ENCODE measurements at regions not wholly inside any gene's neighbourhood (a gene's known extent, or its start where the extent isn't known, plus 50 kb on each side); places are given as distances from the start of the nearest gene placed in this dataset.

DNA sequence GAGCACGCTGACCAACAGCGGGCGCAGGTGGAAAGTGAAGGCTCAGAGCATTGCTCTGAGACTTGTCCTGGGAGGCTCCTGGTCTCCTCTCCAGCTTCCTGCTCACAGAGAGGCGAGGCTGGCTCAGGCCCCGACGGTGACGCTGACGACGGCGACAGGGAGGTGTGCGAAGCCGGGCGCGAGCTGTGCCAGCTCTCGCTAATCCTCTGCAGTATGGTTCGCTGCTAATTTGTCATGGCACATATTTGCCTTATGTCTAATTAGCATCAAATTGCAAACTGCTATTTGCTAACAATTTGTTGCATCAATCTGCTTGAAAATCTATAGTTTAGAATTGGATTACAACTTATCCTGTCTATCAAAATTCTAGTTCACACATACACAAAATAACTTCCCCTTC, 469.8 kb upstream of the ZNF507 start:
- no peak overlapping the region for H2BK120ac ChIP-seq (ENCODE audit: low read depth, low read length)
- no peak overlapping the region for H3K18ac ChIP-seq (ENCODE audit: low read depth, low read length)
- no peak overlapping the region for H3K14ac ChIP-seq (replicated peaks; ENCODE audit: low read depth, low read length)
- H3K23ac ChIP-seq (ENCODE audit: low read depth, low read length), result no peak overlapping the region
- in situ Hi-C loops (cut with MboI; ENCODE audit: low sequenced_read_pairs), result no loop called here
- dilution Hi-C loops (cut with HindIII; ENCODE audit: low sequenced_read_pairs, unreplicated experiment), result no loop called here
- no TSS peak for BruUV-seq (replicated peaks)
- no peak overlapping the region for H4K8ac ChIP-seq (ENCODE audit: low read depth in 2 of 2, low read length in 2 of 2)
- no peaks in the 10 kb centered on the region for H4K20me1 ChIP-seq (ENCODE audit: insufficient read depth, low read length)
- H3K4me3 ChIP-seq (ENCODE audit: insufficient read depth, low read depth, low read length), result no peak overlapping the region
- no peak overlapping the region for H4K91ac ChIP-seq (ENCODE audit: insufficient read depth, low read depth, low read length)
- intact Hi-C loops (cut with micrococcal nuclease), result no loop called here
- no peak for DNase-seq
- no peak overlapping the region for H4K5ac ChIP-seq (ENCODE audit: low read depth, low read length)
- TF ChIP-seq RAD21 (IDR thresholded peaks at IDR 0.05; ENCODE audit: low read length) (no peak), CEBPB (IDR thresholded peaks at IDR 0.05; ENCODE audit: low read depth, low read length) (no peak), MAZ (IDR thresholded peaks at IDR 0.05; ENCODE audit: borderline replicate concordance, low read depth, low read length) (no peak), MAFK (IDR thresholded peaks at IDR 0.05; ENCODE audit: low read depth, low read length) (no peak), POLR2A (IDR thresholded peaks at IDR 0.05; ENCODE audit: low read depth, low read length) (no peak), SMC3 (IDR thresholded peaks at IDR 0.05; ENCODE audit: low read depth, low read length) (no peak), CHD1 (IDR thresholded peaks at IDR 0.05; ENCODE audit: low read depth, low read length) (no peak), RCOR1 (IDR thresholded peaks at IDR 0.05; ENCODE audit: insufficient replicate concordance, low read length) (no peak), MXI1 (IDR thresholded peaks at IDR 0.05; ENCODE audit: borderline replicate concordance, low read depth, low read length) (no peak), NFE2L2 (IDR thresholded peaks at IDR 0.05; ENCODE audit: low read depth, low read length) (no peak), RFX5 (IDR thresholded peaks at IDR 0.05; ENCODE audit: low read depth, low read length) (no peak), FOS (IDR thresholded peaks at IDR 0.05; ENCODE audit: low read depth, low read length) (no peak), BHLHE40 (IDR thresholded peaks at IDR 0.05; ENCODE audit: low read depth, low read length) (no peak)
- TF ChIP-seq, protein P1, sequence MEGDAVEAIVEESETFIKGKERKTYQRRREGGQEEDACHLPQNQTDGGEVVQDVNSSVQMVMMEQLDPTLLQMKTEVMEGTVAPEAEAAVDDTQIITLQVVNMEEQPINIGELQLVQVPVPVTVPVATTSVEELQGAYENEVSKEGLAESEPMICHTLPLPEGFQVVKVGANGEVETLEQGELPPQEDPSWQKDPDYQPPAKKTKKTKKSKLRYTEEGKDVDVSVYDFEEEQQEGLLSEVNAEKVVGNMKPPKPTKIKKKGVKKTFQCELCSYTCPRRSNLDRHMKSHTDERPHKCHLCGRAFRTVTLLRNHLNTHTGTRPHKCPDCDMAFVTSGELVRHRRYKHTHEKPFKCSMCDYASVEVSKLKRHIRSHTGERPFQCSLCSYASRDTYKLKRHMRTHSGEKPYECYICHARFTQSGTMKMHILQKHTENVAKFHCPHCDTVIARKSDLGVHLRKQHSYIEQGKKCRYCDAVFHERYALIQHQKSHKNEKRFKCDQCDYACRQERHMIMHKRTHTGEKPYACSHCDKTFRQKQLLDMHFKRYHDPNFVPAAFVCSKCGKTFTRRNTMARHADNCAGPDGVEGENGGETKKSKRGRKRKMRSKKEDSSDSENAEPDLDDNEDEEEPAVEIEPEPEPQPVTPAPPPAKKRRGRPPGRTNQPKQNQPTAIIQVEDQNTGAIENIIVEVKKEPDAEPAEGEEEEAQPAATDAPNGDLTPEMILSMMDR (conservative IDR thresholded peaks at IDR 0.05; ENCODE audit: low read depth, low read length), result no peak
- TF ChIP-seq, protein P2, sequence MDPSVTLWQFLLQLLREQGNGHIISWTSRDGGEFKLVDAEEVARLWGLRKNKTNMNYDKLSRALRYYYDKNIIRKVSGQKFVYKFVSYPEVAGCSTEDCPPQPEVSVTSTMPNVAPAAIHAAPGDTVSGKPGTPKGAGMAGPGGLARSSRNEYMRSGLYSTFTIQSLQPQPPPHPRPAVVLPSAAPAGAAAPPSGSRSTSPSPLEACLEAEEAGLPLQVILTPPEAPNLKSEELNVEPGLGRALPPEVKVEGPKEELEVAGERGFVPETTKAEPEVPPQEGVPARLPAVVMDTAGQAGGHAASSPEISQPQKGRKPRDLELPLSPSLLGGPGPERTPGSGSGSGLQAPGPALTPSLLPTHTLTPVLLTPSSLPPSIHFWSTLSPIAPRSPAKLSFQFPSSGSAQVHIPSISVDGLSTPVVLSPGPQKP (IDR thresholded peaks at IDR 0.05; ENCODE audit: borderline replicate concordance, low read depth, low read length), result no peak
- ATAC-seq (ENCODE audit: low read depth), result no peak
- no peak overlapping the region for H2AK5ac ChIP-seq (ENCODE audit: low read depth, low read length)
- no peak overlapping the region for H3K56ac ChIP-seq (ENCODE audit: extremely low read depth, insufficient read depth, low read length)
- H2AK9ac ChIP-seq (replicated peaks; ENCODE audit: low read depth, low read length, poor library complexity), result no peak overlapping the region
- H3K9ac ChIP-seq (ENCODE audit: low read depth, low read length), result no peak overlapping the region
- ChIA-PET POLR2A (ENCODE audit: unreplicated experiment) (no interaction called here), CTCF (no interaction called here)
- H2AFZ ChIP-seq (replicated peaks; ENCODE audit: low read length, poor library complexity), result no peak overlapping the region
- no peak overlapping the region for H2BK15ac ChIP-seq (ENCODE audit: low read depth, low read length)
- no peak overlapping the region for H3K27ac ChIP-seq (ENCODE audit: insufficient read depth, low read length)
- no peak overlapping the region for H3K4me2 ChIP-seq (ENCODE audit: low read depth, low read length)
- no peaks in the 10 kb centered on the region for H3K36me3 ChIP-seq (ENCODE audit: control insufficient read depth, insufficient read depth, low read length)
- WGBS, 2 experiments (ENCODE audit: extremely low coverage in 2 of 2, insufficient read length in 1 of 2), result 100% methylated on average over 3 of the region's 16 CpGs; no CpG with 5 or more reads in 1 of the 2 experiments
- no peak overlapping the region for H2BK20ac ChIP-seq (ENCODE audit: low read depth, low read length)
- no peaks in the 10 kb centered on the region for H3K27me3 ChIP-seq (ENCODE audit: control insufficient read depth, insufficient read depth, low read length)
- no peaks in the 10 kb centered on the region for H3K79me1 ChIP-seq (ENCODE audit: low read depth in 1 of 2, low read length in 2 of 2)
- no peak overlapping the region for H2BK5ac ChIP-seq (ENCODE audit: low read depth, low read length, poor library complexity, severe bottlenecking)
- no peaks in the 10 kb centered on the region for H3K9me1 ChIP-seq (ENCODE audit: insufficient read depth, low read length)
- H3K9me3 ChIP-seq (ENCODE audit: control insufficient read depth, insufficient read depth, low read length), result peaks cover 26% of the 10 kb centered on the region
- H3K4me1 ChIP-seq (ENCODE audit: control insufficient read depth, insufficient read depth, low read length), result no peaks in the 10 kb centered on the region
- no peak overlapping the region for H3K4ac ChIP-seq (ENCODE audit: low read depth, low read length)

Data from IMR-90 (cell line).